ENCODE measurements at regions not wholly inside any gene's neighbourhood (a gene's known extent, or its start where the extent isn't known, plus 50 kb on each side); places are given as distances from the start of the nearest gene placed in this dataset.

DNA sequence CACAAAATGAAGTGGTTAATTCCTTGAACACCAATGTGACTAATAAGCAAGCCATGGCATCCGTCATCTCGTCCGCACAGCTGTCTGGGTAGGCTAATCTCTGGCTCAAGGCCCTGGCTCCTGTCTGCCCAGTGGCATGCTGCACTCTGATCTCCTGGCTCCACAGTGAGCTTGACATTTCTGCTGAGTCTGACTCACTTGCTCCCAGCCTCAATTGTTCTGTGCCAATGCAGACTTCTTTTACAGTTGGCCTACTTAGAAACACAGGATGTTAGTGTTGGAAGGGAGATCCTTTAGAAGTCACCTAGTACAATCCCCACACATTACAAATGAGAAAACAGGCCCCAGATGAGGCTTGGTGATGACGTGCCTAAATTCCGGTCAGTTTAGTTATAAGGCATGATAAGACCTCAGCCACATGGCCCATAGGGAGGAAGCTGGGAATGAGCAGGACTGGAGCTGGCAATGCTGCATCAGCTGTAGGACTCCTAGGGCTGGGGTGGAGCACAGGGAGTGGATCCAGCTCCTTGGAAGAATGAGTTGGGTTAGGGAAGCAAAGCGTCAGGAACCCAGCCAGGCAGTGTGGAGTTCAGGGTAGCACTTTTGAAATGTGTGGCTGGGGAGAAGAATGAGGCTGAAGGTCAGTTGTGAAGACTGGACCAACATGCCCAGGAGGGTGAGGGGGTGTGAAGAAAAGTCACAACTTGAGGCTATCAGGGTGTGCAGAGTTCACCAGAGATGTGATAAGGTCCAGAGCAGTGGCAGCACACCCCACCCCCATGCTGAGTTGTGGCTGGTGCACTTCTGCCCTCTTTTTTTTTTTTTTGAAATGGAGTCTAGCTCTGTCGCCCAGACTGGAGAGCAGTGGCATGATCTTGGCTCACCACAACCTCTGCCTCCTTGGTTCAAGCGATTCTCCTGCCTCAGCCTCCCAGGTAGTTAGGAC is 70.2 kb upstream of the EED start:
- TF ChIP-seq RAD21 (IDR thresholded peaks at IDR 0.05; ENCODE audit: low read length) (no peak), JUND (IDR thresholded peaks at IDR 0.05) (peak; percentile 94), POLR2AphosphoS5 (IDR thresholded peaks at IDR 0.05; ENCODE audit: low read depth, low read length) (peak; percentile 77), EP300 (IDR thresholded peaks at IDR 0.05; ENCODE audit: borderline replicate concordance in 1 of 2, low read depth in 1 of 2, low read length in 1 of 2) (peak; percentile 21 to 92; a peak in 2 of 4 replicates), GATA2 (CRISPR knock-in tag; IDR thresholded peaks at IDR 0.05) (0 out of 2 replicates have a peak, but pooled peaks have one; percentile 5), GABPA (IDR thresholded peaks at IDR 0.05; ENCODE audit: low read depth) (peak; percentile 39), TAF1 (IDR thresholded peaks at IDR 0.05; ENCODE audit: borderline replicate concordance, low read depth, low read length) (0 out of 2 replicates have a peak, but pooled peaks have one; percentile 13), REST (IDR thresholded peaks at IDR 0.05; ENCODE audit: low read depth, low read length) (0 out of 2 replicates have a peak, but pooled peaks have one; percentile 4)
- TF ChIP-seq, protein P1, sequence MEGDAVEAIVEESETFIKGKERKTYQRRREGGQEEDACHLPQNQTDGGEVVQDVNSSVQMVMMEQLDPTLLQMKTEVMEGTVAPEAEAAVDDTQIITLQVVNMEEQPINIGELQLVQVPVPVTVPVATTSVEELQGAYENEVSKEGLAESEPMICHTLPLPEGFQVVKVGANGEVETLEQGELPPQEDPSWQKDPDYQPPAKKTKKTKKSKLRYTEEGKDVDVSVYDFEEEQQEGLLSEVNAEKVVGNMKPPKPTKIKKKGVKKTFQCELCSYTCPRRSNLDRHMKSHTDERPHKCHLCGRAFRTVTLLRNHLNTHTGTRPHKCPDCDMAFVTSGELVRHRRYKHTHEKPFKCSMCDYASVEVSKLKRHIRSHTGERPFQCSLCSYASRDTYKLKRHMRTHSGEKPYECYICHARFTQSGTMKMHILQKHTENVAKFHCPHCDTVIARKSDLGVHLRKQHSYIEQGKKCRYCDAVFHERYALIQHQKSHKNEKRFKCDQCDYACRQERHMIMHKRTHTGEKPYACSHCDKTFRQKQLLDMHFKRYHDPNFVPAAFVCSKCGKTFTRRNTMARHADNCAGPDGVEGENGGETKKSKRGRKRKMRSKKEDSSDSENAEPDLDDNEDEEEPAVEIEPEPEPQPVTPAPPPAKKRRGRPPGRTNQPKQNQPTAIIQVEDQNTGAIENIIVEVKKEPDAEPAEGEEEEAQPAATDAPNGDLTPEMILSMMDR (IDR thresholded peaks at IDR 0.05): no peak
- TF ChIP-seq, protein P2, sequence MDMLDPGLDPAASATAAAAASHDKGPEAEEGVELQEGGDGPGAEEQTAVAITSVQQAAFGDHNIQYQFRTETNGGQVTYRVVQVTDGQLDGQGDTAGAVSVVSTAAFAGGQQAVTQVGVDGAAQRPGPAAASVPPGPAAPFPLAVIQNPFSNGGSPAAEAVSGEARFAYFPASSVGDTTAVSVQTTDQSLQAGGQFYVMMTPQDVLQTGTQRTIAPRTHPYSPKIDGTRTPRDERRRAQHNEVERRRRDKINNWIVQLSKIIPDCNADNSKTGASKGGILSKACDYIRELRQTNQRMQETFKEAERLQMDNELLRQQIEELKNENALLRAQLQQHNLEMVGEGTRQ (IDR thresholded peaks at IDR 0.05; ENCODE audit: borderline replicate concordance, low read depth, low read length): no peak
- TF ChIP-seq, protein P3, sequence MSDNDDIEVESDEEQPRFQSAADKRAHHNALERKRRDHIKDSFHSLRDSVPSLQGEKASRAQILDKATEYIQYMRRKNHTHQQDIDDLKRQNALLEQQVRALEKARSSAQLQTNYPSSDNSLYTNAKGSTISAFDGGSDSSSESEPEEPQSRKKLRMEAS (IDR thresholded peaks at IDR 0.05; ENCODE audit: low read depth): peak; percentile 93

All from SK-N-SH (cell line).